ENCODE measurements at regions not wholly inside any gene's neighbourhood (a gene's known extent, or its start where the extent isn't known, plus 50 kb on each side); places are given as distances from the start of the nearest gene placed in this dataset.

- TF ChIP-seq POLR2A (IDR thresholded peaks at IDR 0.05; ENCODE audit: borderline replicate concordance, extremely low read depth, insufficient read depth, insufficient read length) (no peak), CTCF (IDR thresholded peaks at IDR 0.05 in 2 of 3, conservative IDR thresholded peaks at IDR 0.05 in 1 of 3; ENCODE audit: borderline replicate concordance in 1 of 3, insufficient read depth in 1 of 3, low read depth in 2 of 3, low read length in 2 of 3) (no peak), YY1 (IDR thresholded peaks at IDR 0.05; ENCODE audit: extremely low read depth, insufficient replicate concordance, low read depth, low read length) (no peak), ZNF274 (IDR thresholded peaks at IDR 0.05; ENCODE audit: low read depth, low read length) (no peak), EZH2phosphoT487 (IDR thresholded peaks at IDR 0.05; ENCODE audit: borderline replicate concordance) (no peak), POLR2AphosphoS5 (IDR thresholded peaks at IDR 0.05; ENCODE audit: low read depth, low read length) (no peak), CBX3 (IDR thresholded peaks at IDR 0.05; ENCODE audit: low read depth) (no peak), EZH2 (IDR thresholded peaks at IDR 0.05) (no peak)
These were observed 208.8 kb upstream of the TSHZ2 start for GRCh38 chr20:52763321-52763853.

All from HCT116 (cell line).